Stimulated activated naive B cell treated with anti-CD40 and anti-IgM and Interleukin-4, amounts not matched to agents 10 μg/mL and 1 μg/mL and 100 μg/mL, for 72 hours (primary cell): ENCODE measurements at regions not wholly inside any gene's neighbourhood (a gene's known extent, or its start where the extent isn't known, plus 50 kb on each side); places are given as distances from the start of the nearest gene placed in this dataset.

Experiments
- ATAC-seq, 2 donors: fragments of 150-1000 bp; cut with Tn5 transposase; replicated peaks; 2 replicates each; pipeline ENCODE4 v1.10.0; 2021; ENCODE audit warnings: moderate library complexity in 1 of 2
- DNase-seq: peaks from one replicate; pipeline ENCODE4 v3.0.0; 2021
- H3K27ac Mint-ChIP-seq: one replicate; pipeline ENCODE4 v1.8.0; 2022; ENCODE audit warnings: mild to moderate bottlenecking, mixed read lengths
- H3K27me3 Mint-ChIP-seq, 2 donors: one replicate each; pipeline ENCODE4 v1.8.0; 2022; ENCODE audit warnings: mixed read lengths in 2 of 2
- H3K36me3 Mint-ChIP-seq, 2 donors: one replicate each; pipeline ENCODE4 v1.8.0; 2022; ENCODE audit warnings: mixed read lengths in 2 of 2, mild to moderate bottlenecking in 1 of 2
- H3K4me1 Mint-ChIP-seq, 2 donors: one replicate each; pipeline ENCODE4 v1.8.0; 2022; ENCODE audit warnings: mixed read lengths in 2 of 2, mild to moderate bottlenecking in 1 of 2
- H3K4me3 Mint-ChIP-seq, 2 donors: one replicate each; pipeline ENCODE4 v1.8.0; 2022; ENCODE audit warnings: mild to moderate bottlenecking in 2 of 2, mixed read lengths in 2 of 2, moderate library complexity in 1 of 2
- H3K9me3 Mint-ChIP-seq, 2 donors: one replicate each; pipeline ENCODE4 v1.8.0; 2022; ENCODE audit warnings: mixed read lengths in 2 of 2, mild to moderate bottlenecking in 1 of 2

DNA sequence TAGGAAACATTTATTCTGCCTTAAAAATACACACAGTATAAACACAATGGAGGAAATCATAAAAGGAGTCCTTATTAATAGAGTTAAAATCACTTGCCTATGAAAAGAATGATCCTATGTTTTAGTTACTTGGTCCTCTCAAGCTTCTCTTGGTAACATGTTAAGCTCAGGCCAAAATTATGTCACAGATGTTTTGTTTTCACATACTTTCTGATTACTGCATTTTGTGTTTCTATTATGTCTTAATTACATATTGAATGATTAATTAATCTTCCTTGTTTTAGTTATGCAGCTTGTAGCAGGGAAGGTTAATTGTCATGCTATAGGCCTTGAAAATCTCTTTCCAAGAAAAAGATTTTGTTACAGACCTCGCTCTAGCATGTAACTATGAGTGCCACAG, 406.0 kb downstream of the PLA2G4A start:
- H3K36me3 Mint-ChIP-seq = no peaks in the 10 kb centered on the region
- no peak for DNase-seq
- H3K4me1 Mint-ChIP-seq = no peaks in the 10 kb centered on the region
- H3K27ac Mint-ChIP-seq = no peak overlapping the region
- no peaks in the 10 kb centered on the region for H3K27me3 Mint-ChIP-seq
- no peak overlapping the region for H3K4me3 Mint-ChIP-seq
- no peak for ATAC-seq
- H3K9me3 Mint-ChIP-seq = no peaks in the 10 kb centered on the region

- Mint-ChIP-seq H3K4me3 (no peak overlapping the region), H3K36me3 (no peaks in the 10 kb centered on the region)
- no peak for ATAC-seq
These were observed 407.4 kb downstream of the PLA2G4A start for GRCh38 chr1:187236199-187236598.

DNA sequence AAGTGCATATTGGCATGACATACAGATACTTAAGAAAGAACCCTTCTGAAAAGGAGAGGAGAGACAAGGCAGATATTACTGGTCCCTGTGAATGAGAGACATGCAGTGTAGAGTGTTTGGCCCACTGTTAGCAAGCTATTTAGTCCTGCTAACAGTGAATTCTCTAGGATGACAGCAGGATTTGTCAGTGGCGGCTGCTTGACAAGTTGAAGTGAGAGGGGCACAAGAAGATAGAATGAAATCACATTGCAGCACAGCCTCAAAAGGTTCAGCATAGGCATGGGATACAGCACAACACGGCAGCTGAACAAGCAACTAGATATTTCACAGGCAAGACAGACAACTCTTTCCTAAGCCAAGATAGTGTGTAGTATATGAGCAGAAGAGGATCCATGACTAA, 407.9 kb downstream of the PLA2G4A start:
- DNase-seq (no peak), ATAC-seq (no peak)
- Mint-ChIP-seq H3K4me1 (no peaks in the 10 kb centered on the region), H3K27ac (no peak overlapping the region), H3K9me3 (no peaks in the 10 kb centered on the region), H3K36me3 (no peaks in the 10 kb centered on the region), H3K27me3 (no peaks in the 10 kb centered on the region), H3K4me3 (no peak overlapping the region)

More at GRCh38 chr1:187236199-187236598, 407.4 kb downstream of the PLA2G4A start:
- no peaks in the 10 kb centered on the region for H3K4me1 Mint-ChIP-seq
- no peaks in the 10 kb centered on the region for H3K9me3 Mint-ChIP-seq
- H3K27ac Mint-ChIP-seq = no peak overlapping the region
- H3K27me3 Mint-ChIP-seq = no peaks in the 10 kb centered on the region
- DNase-seq = no peak

DNA sequence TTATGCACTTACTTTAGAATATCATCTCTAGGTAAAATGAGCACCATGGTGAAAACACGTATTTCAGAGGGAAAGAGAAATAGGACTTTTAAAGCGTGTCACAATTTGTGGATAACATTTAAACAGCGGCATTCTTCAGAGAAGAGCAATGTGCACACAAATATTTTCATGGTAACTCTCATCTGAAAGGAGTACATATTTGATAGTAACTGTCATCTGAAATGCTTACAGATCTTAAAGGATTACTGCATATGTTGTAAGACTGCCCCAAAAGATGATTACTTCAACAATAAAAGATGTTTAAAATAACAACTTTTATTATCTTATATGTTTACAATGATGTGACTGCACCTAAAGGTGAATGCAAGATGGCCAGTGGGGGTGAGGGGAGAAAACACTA, 408.8 kb downstream of the PLA2G4A start:
- Mint-ChIP-seq H3K9me3 (no peaks in the 10 kb centered on the region), H3K27ac (no peak overlapping the region), H3K27me3 (no peaks in the 10 kb centered on the region), H3K4me3 (no peak overlapping the region), H3K4me1 (no peaks in the 10 kb centered on the region), H3K36me3 (no peaks in the 10 kb centered on the region)
- DNase-seq (no peak), ATAC-seq (no peak)

DNA sequence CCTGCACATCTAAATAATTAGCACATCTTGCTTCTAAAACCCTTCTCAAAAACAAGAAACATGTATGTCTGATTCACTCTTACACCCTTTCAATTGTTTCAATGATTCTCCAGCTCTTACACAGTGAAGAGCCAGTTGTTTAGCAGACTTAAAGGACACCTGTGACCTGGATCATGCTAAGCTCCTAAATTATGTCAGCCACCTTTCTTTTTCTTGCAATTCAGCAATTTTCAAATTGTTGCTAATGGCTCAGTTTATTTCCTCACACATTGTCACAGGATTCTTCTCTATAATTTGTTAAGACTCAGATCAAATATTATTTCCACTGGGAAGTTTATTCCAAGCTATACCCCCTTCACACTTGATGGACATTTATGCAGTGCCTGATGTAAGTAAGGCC, 413.2 kb downstream of the PLA2G4A start:
- no peaks in the 10 kb centered on the region for H3K4me1 Mint-ChIP-seq
- no peak for ATAC-seq
- no peak overlapping the region for H3K27ac Mint-ChIP-seq
- H3K36me3 Mint-ChIP-seq = no peaks in the 10 kb centered on the region
- no peak overlapping the region for H3K4me3 Mint-ChIP-seq
- DNase-seq = no peak
- H3K9me3 Mint-ChIP-seq = peaks cover 2 to 3% of the 10 kb centered on the region in 2 donors
- no peaks in the 10 kb centered on the region for H3K27me3 Mint-ChIP-seq

- Mint-ChIP-seq H3K4me1 (no peaks in the 10 kb centered on the region), H3K9me3 (peaks cover 2 to 4% of the 10 kb centered on the region in 2 donors), H3K27ac (no peak overlapping the region), H3K4me3 (no peak overlapping the region), H3K36me3 (no peaks in the 10 kb centered on the region), H3K27me3 (no peaks in the 10 kb centered on the region)
- DNase-seq (no peak), ATAC-seq (no peak)
These were observed 415.9 kb downstream of the PLA2G4A start for GRCh38 chr1:187244623-187245022.

DNA sequence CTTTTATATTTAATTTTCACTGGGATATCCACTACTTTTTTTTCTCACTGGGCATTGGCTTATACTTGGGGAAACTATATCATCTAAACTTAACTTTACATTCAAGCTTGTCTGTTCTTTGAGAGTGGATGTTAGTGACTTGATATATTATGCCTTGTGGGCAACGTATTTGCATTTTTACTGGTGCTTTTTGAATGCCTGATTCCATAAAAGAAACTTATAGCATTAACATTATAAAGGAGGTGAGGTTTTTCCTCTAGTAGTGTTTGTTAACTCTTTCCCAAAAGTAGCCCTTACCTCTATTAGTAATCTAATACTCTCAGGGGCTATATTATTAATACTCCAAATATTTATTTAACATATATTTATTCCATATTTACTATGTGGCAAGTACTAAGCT, 416.5 kb downstream of the PLA2G4A start:
- no peak overlapping the region for H3K4me3 Mint-ChIP-seq
- H3K9me3 Mint-ChIP-seq = peaks cover 2 to 4% of the 10 kb centered on the region in 2 donors
- H3K36me3 Mint-ChIP-seq = no peaks in the 10 kb centered on the region
- no peaks in the 10 kb centered on the region for H3K27me3 Mint-ChIP-seq
- H3K27ac Mint-ChIP-seq = no peak overlapping the region
- no peak for ATAC-seq
- DNase-seq = no peak
- H3K4me1 Mint-ChIP-seq = no peaks in the 10 kb centered on the region

GRCh38 chr1:187249196-187249595, 420.4 kb downstream of the PLA2G4A start:
- no peak overlapping the region for H3K27ac Mint-ChIP-seq
- ATAC-seq (no peak), DNase-seq (no peak)
- no peak overlapping the region for H3K4me3 Mint-ChIP-seq
- no peaks in the 10 kb centered on the region for H3K36me3 Mint-ChIP-seq
- H3K27me3 Mint-ChIP-seq = no peaks in the 10 kb centered on the region
- no peaks in the 10 kb centered on the region for H3K4me1 Mint-ChIP-seq
- H3K9me3 Mint-ChIP-seq = peaks cover 2 to 4% of the 10 kb centered on the region in 2 donors

GRCh38 chr1:187252923-187253322, 424.2 kb downstream of the PLA2G4A start:
- Mint-ChIP-seq H3K9me3 (no peaks in the 10 kb centered on the region), H3K4me1 (no peaks in the 10 kb centered on the region), H3K4me3 (no peak overlapping the region), H3K27ac (no peak overlapping the region), H3K27me3 (no peaks in the 10 kb centered on the region), H3K36me3 (no peaks in the 10 kb centered on the region)
- DNase-seq = no peak
- ATAC-seq = no peak

- Mint-ChIP-seq H3K4me3 (no peak overlapping the region), H3K27me3 (no peaks in the 10 kb centered on the region), H3K36me3 (no peaks in the 10 kb centered on the region), H3K9me3 (no peaks in the 10 kb centered on the region), H3K27ac (no peak overlapping the region), H3K4me1 (no peaks in the 10 kb centered on the region)
- ATAC-seq (no peak), DNase-seq (no peak)
These were observed 428.7 kb downstream of the PLA2G4A start for GRCh38 chr1:187257476-187257875.

GRCh38 chr1:187261637-187262036, 432.9 kb downstream of the PLA2G4A start:
- no peaks in the 10 kb centered on the region for H3K36me3 Mint-ChIP-seq
- no peak overlapping the region for H3K27ac Mint-ChIP-seq
- no peaks in the 10 kb centered on the region for H3K4me1 Mint-ChIP-seq
- H3K9me3 Mint-ChIP-seq = no peaks in the 10 kb centered on the region
- DNase-seq (no peak), ATAC-seq (no peak)
- no peaks in the 10 kb centered on the region for H3K27me3 Mint-ChIP-seq
- H3K4me3 Mint-ChIP-seq = no peak overlapping the region

- Mint-ChIP-seq H3K4me3 (no peak overlapping the region), H3K4me1 (no peaks in the 10 kb centered on the region)
- ATAC-seq = no peak
These were observed 434.0 kb downstream of the PLA2G4A start for GRCh38 chr1:187262731-187263130.

GRCh38 chr1:187264995-187265602, 436.4 kb downstream of the PLA2G4A start:
- DNase-seq (no peak), ATAC-seq (no peak)
- H3K9me3 Mint-ChIP-seq = no peaks in the 10 kb centered on the region
- no peaks in the 10 kb centered on the region for H3K4me1 Mint-ChIP-seq
- H3K27me3 Mint-ChIP-seq = no peaks in the 10 kb centered on the region
- no peak overlapping the region for H3K4me3 Mint-ChIP-seq
- no peak overlapping the region for H3K27ac Mint-ChIP-seq
- no peaks in the 10 kb centered on the region for H3K36me3 Mint-ChIP-seq

More at GRCh38 chr1:187262731-187263130, 434.0 kb downstream of the PLA2G4A start:
- DNase-seq = no peak
- H3K27me3 Mint-ChIP-seq = no peaks in the 10 kb centered on the region
- no peaks in the 10 kb centered on the region for H3K36me3 Mint-ChIP-seq
- H3K9me3 Mint-ChIP-seq = no peaks in the 10 kb centered on the region
- H3K27ac Mint-ChIP-seq = no peak overlapping the region

DNA sequence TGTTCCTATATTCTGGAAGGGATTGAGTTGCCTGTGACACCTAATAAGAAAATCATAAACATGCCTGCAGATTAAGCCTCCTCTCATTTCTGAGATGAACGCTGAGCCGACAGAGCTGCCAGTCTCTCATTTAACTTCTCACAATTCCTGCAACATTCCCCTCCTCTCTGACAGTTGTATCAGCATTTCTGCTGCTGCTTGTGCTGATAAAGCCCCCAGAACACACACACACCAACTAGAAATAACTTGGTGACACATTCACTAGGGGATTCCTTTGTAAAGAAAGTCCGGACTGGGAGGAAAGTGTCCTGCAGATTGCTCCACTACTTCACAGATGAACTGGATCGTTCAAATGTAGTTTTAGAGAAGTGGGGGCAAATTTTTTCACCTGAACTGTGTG, 437.3 kb downstream of the PLA2G4A start:
- no peak for ATAC-seq
- Mint-ChIP-seq H3K27ac (no peak overlapping the region), H3K4me1 (no peaks in the 10 kb centered on the region), H3K9me3 (no peaks in the 10 kb centered on the region), H3K36me3 (no peaks in the 10 kb centered on the region), H3K27me3 (no peaks in the 10 kb centered on the region), H3K4me3 (no peak overlapping the region)
- DNase-seq = no peak

GRCh38 chr1:187267827-187268226, 439.1 kb downstream of the PLA2G4A start:
- no peaks in the 10 kb centered on the region for H3K4me1 Mint-ChIP-seq
- no peak for DNase-seq

DNA sequence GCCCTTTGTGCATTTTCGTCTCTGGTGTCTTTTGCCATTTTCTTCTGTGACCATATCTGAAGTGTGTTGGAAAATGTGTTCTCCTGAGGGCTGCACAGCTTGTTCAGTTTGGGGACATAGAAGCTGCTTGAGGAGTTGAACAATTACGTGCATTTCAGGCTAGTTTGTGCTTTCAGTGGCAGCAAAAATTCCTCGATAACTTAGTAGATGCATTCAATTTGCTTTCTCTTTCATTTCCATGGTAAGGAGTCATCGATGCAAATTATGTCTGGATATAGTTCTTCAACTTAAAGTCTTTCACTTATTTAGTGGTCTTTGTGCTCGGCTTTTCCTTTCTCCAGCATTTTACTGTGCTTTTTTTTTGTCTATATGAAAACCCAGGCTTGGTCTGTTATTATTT, 441.5 kb downstream of the PLA2G4A start:
- no peak for ATAC-seq
- Mint-ChIP-seq H3K4me3 (no peak overlapping the region), H3K36me3 (no peaks in the 10 kb centered on the region), H3K4me1 (no peaks in the 10 kb centered on the region), H3K27me3 (no peaks in the 10 kb centered on the region), H3K9me3 (no peaks in the 10 kb centered on the region), H3K27ac (no peak overlapping the region)
- DNase-seq = no peak

More at GRCh38 chr1:187267827-187268226, 439.1 kb downstream of the PLA2G4A start:
- no peaks in the 10 kb centered on the region for H3K27me3 Mint-ChIP-seq
- no peak for ATAC-seq
- H3K27ac Mint-ChIP-seq = no peak overlapping the region
- no peaks in the 10 kb centered on the region for H3K9me3 Mint-ChIP-seq
- H3K4me3 Mint-ChIP-seq = no peak overlapping the region
- H3K36me3 Mint-ChIP-seq = no peaks in the 10 kb centered on the region
